Fibroblast of lung (primary cell): ENCODE measurements at regions not wholly inside any gene's neighbourhood (a gene's known extent, or its start where the extent isn't known, plus 50 kb on each side); places are given as distances from the start of the nearest gene placed in this dataset.

Experiments used
- DNase-seq, 2 donors: peaks; one replicate each; pipeline versions ENCODE4 v3.0.0 to v3.0.0-alpha.2; 2010; ENCODE audit warnings: low read depth in 2 of 2
- H2AFZ ChIP-seq: 2 replicates; pipeline ENCODE4 v1.5.1; 2012; ENCODE audit warnings: low read length, control low read depth, inconsistent platforms
- H3K27ac ChIP-seq: 2 replicates; pipeline ENCODE4 v1.5.1; 2011; ENCODE audit warnings: low read length, control low read depth; ENCODE audit not compliant: insufficient read depth
- H3K27me3 ChIP-seq: 2 replicates; pipeline ENCODE4 v1.5.1; 2011; ENCODE audit warnings: mild to moderate bottlenecking, low read length; ENCODE audit not compliant: control insufficient read depth, insufficient read depth
- H3K36me3 ChIP-seq: 2 replicates; pipeline ENCODE4 v1.5.1; 2011; ENCODE audit warnings: low read length; ENCODE audit not compliant: control insufficient read depth, insufficient read depth
- H3K4me1 ChIP-seq: 2 replicates; pipeline ENCODE4 v1.5.1; 2011; ENCODE audit warnings: low read length; ENCODE audit not compliant: control insufficient read depth, insufficient read depth; ENCODE audit errors: extremely low read depth
- H3K4me2 ChIP-seq: 2 replicates; pipeline ENCODE4 v1.5.1; 2011; ENCODE audit warnings: low read length, control low read depth; ENCODE audit not compliant: insufficient read depth; ENCODE audit errors: extremely low read depth
- H3K4me3 ChIP-seq, 4 experiments: fragments of 200-600 bp in 1 of 4; sonication (generic) in 1 of 4; replicated peaks in 1 of 4; 2 replicates each; pipeline ENCODE4 v1.5.1; 2011 to 2016; ENCODE audit warnings: low read length in 4 of 4, low read depth in 3 of 4, mild to moderate bottlenecking in 3 of 4, control low read depth in 2 of 4, inconsistent platforms in 1 of 4, mixed read lengths in 1 of 4; ENCODE audit not compliant: insufficient read depth in 1 of 4; ENCODE audit errors: control extremely low read depth in 1 of 4
- H3K79me2 ChIP-seq: 2 replicates; pipeline ENCODE4 v1.5.1; 2012; ENCODE audit warnings: mild to moderate bottlenecking, low read length, inconsistent platforms; ENCODE audit not compliant: control insufficient read depth, insufficient read depth
- H3K9ac ChIP-seq: 2 replicates; pipeline ENCODE4 v1.5.1; 2011; ENCODE audit warnings: mild to moderate bottlenecking, low read length, control low read depth; ENCODE audit not compliant: insufficient read depth
- H3K9me3 ChIP-seq: 2 replicates; pipeline ENCODE4 v1.5.1; 2012; ENCODE audit warnings: low read depth, low read length; ENCODE audit not compliant: control insufficient read depth, insufficient read depth
- H4K20me1 ChIP-seq: 2 replicates; pipeline ENCODE4 v1.5.1; 2011; ENCODE audit warnings: low read length; ENCODE audit not compliant: control insufficient read depth, insufficient read depth; ENCODE audit errors: extremely low read depth
- EZH2 ChIP-seq: IDR thresholded peaks from 2 replicates; pipeline ENCODE4 v1.5.1; 2012; ENCODE audit warnings: low read length, control low read depth, mild to moderate bottlenecking; ENCODE audit errors: missing control alignments
- TF ChIP-seq, protein P1 (sequence below), 2 donors: IDR thresholded peaks in 1 of 2; conservative IDR thresholded peaks in 1 of 2; 1 replicate in 1 of 2; 2 replicates in 1 of 2; pipeline ENCODE4 v1.5.1; 2011 to 2012; ENCODE audit warnings: low read length in 2 of 2, control low read depth in 1 of 2, inconsistent platforms in 1 of 2, low read depth in 1 of 2, mild to moderate bottlenecking in 1 of 2

DNA sequence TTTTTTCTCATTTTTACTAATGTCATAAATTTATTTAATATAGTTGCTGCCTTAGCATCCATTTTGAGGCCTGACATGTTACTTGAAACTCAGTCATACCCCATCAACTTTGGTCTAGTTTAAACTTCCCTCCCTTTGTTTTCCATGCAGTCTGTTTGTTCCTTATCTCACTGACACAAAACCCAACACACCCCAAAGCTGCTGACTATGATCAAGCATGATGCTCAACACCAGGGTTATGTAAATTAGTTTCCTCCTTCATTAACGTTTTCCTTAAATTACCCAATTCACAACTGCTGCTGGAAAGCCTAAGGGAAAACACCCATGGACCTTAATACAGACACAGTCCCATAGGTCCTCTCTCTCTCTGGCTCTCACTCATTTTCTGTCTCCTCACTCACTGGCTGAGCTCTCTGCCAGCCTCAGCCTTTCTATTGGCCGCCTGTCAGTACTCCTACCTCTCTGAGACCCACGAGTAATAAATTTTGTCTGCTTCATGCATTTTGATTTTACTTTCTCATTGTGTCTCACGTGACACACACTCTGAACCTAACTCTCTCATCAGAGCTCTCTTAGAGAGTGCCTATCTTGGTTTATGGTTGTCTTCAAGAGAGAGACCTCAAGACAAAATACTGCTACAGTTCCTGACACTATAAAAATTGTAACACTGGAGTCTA lies 904.5 kb downstream of the C6orf118 start:
- DNase-seq, result no peak
- H3K9ac ChIP-seq, result no peak overlapping the region
- H2AFZ ChIP-seq, result no peak overlapping the region
- H3K36me3 ChIP-seq, result no peaks in the 10 kb centered on the region
- H4K20me1 ChIP-seq, result no peaks in the 10 kb centered on the region
- no peaks in the 10 kb centered on the region for H3K79me2 ChIP-seq
- TF ChIP-seq, protein P1, sequence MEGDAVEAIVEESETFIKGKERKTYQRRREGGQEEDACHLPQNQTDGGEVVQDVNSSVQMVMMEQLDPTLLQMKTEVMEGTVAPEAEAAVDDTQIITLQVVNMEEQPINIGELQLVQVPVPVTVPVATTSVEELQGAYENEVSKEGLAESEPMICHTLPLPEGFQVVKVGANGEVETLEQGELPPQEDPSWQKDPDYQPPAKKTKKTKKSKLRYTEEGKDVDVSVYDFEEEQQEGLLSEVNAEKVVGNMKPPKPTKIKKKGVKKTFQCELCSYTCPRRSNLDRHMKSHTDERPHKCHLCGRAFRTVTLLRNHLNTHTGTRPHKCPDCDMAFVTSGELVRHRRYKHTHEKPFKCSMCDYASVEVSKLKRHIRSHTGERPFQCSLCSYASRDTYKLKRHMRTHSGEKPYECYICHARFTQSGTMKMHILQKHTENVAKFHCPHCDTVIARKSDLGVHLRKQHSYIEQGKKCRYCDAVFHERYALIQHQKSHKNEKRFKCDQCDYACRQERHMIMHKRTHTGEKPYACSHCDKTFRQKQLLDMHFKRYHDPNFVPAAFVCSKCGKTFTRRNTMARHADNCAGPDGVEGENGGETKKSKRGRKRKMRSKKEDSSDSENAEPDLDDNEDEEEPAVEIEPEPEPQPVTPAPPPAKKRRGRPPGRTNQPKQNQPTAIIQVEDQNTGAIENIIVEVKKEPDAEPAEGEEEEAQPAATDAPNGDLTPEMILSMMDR (conservative IDR thresholded peaks at IDR 0.05 in 1 of 2, IDR thresholded peaks at IDR 0.05 in 1 of 2; ENCODE audit: low read depth in 1 of 2, low read length in 2 of 2), result no peak
- no peak for TF ChIP-seq EZH2
- no peak overlapping the region for H3K4me2 ChIP-seq
- no peak overlapping the region for H3K27ac ChIP-seq
- no peaks in the 10 kb centered on the region for H3K4me1 ChIP-seq
- H3K9me3 ChIP-seq, result no peaks in the 10 kb centered on the region
- no peak overlapping the region for H3K4me3 ChIP-seq
- no peaks in the 10 kb centered on the region for H3K27me3 ChIP-seq

DNA sequence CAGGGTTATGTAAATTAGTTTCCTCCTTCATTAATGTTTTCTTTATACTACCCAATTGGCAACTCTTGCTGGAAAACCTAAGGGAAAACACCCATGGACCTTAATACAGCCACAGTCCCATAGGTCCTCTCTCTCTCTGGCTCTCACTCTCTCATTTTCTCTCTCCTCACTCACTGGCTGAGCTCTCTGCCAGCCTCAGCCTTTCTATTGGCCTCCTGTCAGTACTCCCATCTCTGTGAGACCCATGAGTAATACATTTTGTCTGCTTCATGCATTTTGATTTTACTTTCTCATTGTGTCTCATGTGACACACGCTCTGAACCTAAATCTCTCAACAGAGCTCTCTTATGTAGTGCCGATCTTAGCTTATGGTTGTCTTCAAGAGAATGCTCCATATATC lies 907.5 kb downstream of the C6orf118 start:
- H2AFZ ChIP-seq, result no peak overlapping the region

DNA sequence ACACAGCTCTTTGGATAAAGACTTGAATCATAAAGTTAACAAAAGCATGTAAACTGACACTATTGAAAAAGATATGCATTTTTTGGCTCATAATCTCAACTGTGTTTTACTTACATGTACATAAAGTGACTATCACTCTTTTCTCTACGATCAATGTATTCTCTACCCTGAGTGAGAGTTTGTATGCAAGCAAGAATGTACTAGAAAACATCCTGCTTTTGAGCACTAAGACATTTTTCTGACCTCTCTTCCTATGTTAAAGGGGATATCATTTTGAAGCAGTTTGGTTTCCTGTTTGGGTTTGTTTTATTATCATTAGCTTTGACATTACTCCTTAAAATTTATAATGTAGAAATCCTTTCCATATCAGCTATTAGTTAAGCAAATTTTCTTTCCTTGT lies 910.8 kb downstream of the C6orf118 start:
- H3K9me3 ChIP-seq, result no peaks in the 10 kb centered on the region
- H3K27me3 ChIP-seq, result no peaks in the 10 kb centered on the region
- H3K9ac ChIP-seq, result no peak overlapping the region
- no peaks in the 10 kb centered on the region for H4K20me1 ChIP-seq
- no peaks in the 10 kb centered on the region for H3K36me3 ChIP-seq
- no peaks in the 10 kb centered on the region for H3K4me1 ChIP-seq
- H2AFZ ChIP-seq, result no peak overlapping the region
- no peak for DNase-seq
- H3K4me3 ChIP-seq, result no peak overlapping the region
- H3K79me2 ChIP-seq, result no peaks in the 10 kb centered on the region
- TF ChIP-seq, protein P1 (conservative IDR thresholded peaks at IDR 0.05 in 1 of 2, IDR thresholded peaks at IDR 0.05 in 1 of 2; ENCODE audit: low read depth in 1 of 2, low read length in 2 of 2), result no peak
- TF ChIP-seq EZH2, result no peak
- no peak overlapping the region for H3K4me2 ChIP-seq
- H3K27ac ChIP-seq, result no peak overlapping the region

More for the DNA sequence above, 907.5 kb downstream of the C6orf118 start:
- Histone ChIP-seq H3K27me3 (no peaks in the 10 kb centered on the region), H3K27ac (no peak overlapping the region), H3K79me2 (no peaks in the 10 kb centered on the region), H3K9ac (no peak overlapping the region), H4K20me1 (no peaks in the 10 kb centered on the region), H3K36me3 (no peaks in the 10 kb centered on the region), H3K4me2 (no peak overlapping the region), H3K9me3 (no peaks in the 10 kb centered on the region), H3K4me3 (no peak overlapping the region), H3K4me1 (no peaks in the 10 kb centered on the region)
- TF ChIP-seq EZH2, result no peak
- TF ChIP-seq, protein P1 (conservative IDR thresholded peaks at IDR 0.05 in 1 of 2, IDR thresholded peaks at IDR 0.05 in 1 of 2; ENCODE audit: low read depth in 1 of 2, low read length in 2 of 2), result no peak
- DNase-seq, result no peak
